ENCODE measurements at regions not wholly inside any gene's neighbourhood (a gene's known extent, or its start where the extent isn't known, plus 50 kb on each side); places are given as distances from the start of the nearest gene placed in this dataset.

- Mint-ChIP-seq H3K9me3 (ENCODE audit: unreplicated experiment) (peaks cover 4% of the 10 kb centered on the region), H3K4me1 (ENCODE audit: low read depth, unreplicated experiment) (peaks cover 52% of the 10 kb centered on the region), H3K27me3 (ENCODE audit: unreplicated experiment) (peaks cover 12% of the 10 kb centered on the region), H3K36me3 (ENCODE audit: unreplicated experiment) (no peaks in the 10 kb centered on the region), H3K27ac (ENCODE audit: unreplicated experiment) (peak overlapping the region; percentile 93), H3K4me3 (ENCODE audit: unreplicated experiment) (no peak overlapping the region)
- TF ChIP-seq, protein P1, sequence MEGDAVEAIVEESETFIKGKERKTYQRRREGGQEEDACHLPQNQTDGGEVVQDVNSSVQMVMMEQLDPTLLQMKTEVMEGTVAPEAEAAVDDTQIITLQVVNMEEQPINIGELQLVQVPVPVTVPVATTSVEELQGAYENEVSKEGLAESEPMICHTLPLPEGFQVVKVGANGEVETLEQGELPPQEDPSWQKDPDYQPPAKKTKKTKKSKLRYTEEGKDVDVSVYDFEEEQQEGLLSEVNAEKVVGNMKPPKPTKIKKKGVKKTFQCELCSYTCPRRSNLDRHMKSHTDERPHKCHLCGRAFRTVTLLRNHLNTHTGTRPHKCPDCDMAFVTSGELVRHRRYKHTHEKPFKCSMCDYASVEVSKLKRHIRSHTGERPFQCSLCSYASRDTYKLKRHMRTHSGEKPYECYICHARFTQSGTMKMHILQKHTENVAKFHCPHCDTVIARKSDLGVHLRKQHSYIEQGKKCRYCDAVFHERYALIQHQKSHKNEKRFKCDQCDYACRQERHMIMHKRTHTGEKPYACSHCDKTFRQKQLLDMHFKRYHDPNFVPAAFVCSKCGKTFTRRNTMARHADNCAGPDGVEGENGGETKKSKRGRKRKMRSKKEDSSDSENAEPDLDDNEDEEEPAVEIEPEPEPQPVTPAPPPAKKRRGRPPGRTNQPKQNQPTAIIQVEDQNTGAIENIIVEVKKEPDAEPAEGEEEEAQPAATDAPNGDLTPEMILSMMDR (IDR thresholded peaks at IDR 0.05; ENCODE audit: partially characterized antibody, unreplicated experiment), result no peak
- no peak for DNase-seq
Observed at GRCh38 chr7:25887266-25887665, 264.7 kb upstream of the NFE2L3 start.

DNA sequence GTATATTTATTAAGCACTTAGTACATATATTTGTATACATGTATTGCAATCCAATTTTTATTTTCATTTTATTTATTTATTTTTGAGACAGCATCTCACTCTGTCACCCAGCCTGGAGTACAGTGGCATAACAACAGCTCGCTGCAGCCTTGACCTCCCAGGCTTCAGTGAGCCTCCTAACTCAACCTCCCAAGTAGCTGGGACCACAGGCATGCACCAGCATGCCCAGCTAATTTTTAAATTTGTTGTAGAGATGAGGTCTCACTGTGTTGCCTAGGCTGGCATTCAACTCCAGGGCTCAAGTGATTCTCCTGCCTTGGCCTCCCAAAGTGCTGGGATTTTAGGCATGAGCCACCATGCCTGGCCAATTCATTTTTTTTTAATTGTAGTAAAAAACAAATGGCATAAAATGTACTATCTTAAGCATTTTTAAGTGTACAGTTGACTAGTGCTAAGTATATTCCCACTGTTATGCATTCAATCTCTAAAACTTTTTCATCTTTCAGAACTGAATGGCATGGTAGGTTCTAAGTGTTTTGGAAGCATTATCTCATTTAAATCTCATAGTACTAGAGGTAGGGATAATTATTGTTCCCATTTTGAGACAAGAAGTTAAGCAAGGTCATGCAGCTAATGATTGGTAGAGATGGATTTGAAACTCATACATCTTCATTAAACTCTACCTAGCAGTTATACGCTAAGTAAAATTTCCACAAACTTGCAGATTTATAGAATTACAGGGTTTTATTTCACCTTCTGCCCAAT, 264.0 kb upstream of the NFE2L3 start:
- peaks cover 53% of the 10 kb centered on the region for H3K4me1 Mint-ChIP-seq (ENCODE audit: low read depth, unreplicated experiment)
- TF ChIP-seq, protein P1 (IDR thresholded peaks at IDR 0.05; ENCODE audit: partially characterized antibody, unreplicated experiment), result no peak
- peak overlapping the region; percentile 93 for H3K27ac Mint-ChIP-seq (ENCODE audit: unreplicated experiment)
- H3K36me3 Mint-ChIP-seq (ENCODE audit: unreplicated experiment), result no peaks in the 10 kb centered on the region
- H3K9me3 Mint-ChIP-seq (ENCODE audit: unreplicated experiment), result peaks cover 4% of the 10 kb centered on the region
- H3K27me3 Mint-ChIP-seq (ENCODE audit: unreplicated experiment), result peaks cover 12% of the 10 kb centered on the region
- DNase-seq, result no peak
- H3K4me3 Mint-ChIP-seq (ENCODE audit: unreplicated experiment), result no peak overlapping the region

GRCh38 chr7:25889765-25890164, 262.2 kb upstream of the NFE2L3 start:
- Mint-ChIP-seq H3K9me3 (ENCODE audit: unreplicated experiment) (peaks cover 4% of the 10 kb centered on the region), H3K27me3 (ENCODE audit: unreplicated experiment) (peaks cover 12% of the 10 kb centered on the region), H3K27ac (ENCODE audit: unreplicated experiment) (no peak overlapping the region), H3K4me3 (ENCODE audit: unreplicated experiment) (no peak overlapping the region), H3K36me3 (ENCODE audit: unreplicated experiment) (no peaks in the 10 kb centered on the region), H3K4me1 (ENCODE audit: low read depth, unreplicated experiment) (peaks cover 47% of the 10 kb centered on the region)
- no peak for DNase-seq
- TF ChIP-seq, protein P1 (IDR thresholded peaks at IDR 0.05; ENCODE audit: partially characterized antibody, unreplicated experiment), result no peak

- no peak for DNase-seq
- no peak overlapping the region for H3K4me3 Mint-ChIP-seq (ENCODE audit: unreplicated experiment)
- H3K36me3 Mint-ChIP-seq (ENCODE audit: unreplicated experiment), result no peaks in the 10 kb centered on the region
- peaks cover 5% of the 10 kb centered on the region for H3K27me3 Mint-ChIP-seq (ENCODE audit: unreplicated experiment)
- TF ChIP-seq, protein P1 (IDR thresholded peaks at IDR 0.05; ENCODE audit: partially characterized antibody, unreplicated experiment), result no peak
- no peak overlapping the region for H3K27ac Mint-ChIP-seq (ENCODE audit: unreplicated experiment)
- peaks cover 29% of the 10 kb centered on the region for H3K4me1 Mint-ChIP-seq (ENCODE audit: low read depth, unreplicated experiment)
- no peaks in the 10 kb centered on the region for H3K9me3 Mint-ChIP-seq (ENCODE audit: unreplicated experiment)
Observed at GRCh38 chr7:25891591-25891990, 260.4 kb upstream of the NFE2L3 start.

DNA sequence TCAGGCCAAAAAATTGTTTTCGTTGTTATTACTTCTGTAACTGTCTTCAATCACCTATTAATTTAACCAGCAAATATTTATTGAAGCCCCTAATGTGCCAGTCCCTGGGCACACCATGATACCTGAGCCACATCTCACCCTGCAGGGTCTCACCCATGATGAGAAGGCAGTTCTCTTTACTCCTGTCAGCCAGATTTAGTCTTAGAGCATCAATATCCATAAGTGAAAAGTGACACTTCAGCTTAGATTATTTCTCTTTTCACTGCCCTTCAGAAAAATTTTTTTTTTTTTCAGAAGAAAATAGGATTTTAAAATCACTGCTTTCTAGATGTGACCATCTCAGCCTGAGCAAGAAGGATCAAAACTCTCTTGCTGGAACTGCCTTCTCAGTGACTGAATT, 258.6 kb upstream of the NFE2L3 start:
- no peak overlapping the region for H3K4me3 Mint-ChIP-seq (ENCODE audit: unreplicated experiment)
- no peaks in the 10 kb centered on the region for H3K36me3 Mint-ChIP-seq (ENCODE audit: unreplicated experiment)
- no peaks in the 10 kb centered on the region for H3K9me3 Mint-ChIP-seq (ENCODE audit: unreplicated experiment)
- no peak for DNase-seq
- peaks cover 19% of the 10 kb centered on the region for H3K4me1 Mint-ChIP-seq (ENCODE audit: low read depth, unreplicated experiment)
- H3K27me3 Mint-ChIP-seq (ENCODE audit: unreplicated experiment), result peaks cover 5% of the 10 kb centered on the region
- TF ChIP-seq, protein P1 (IDR thresholded peaks at IDR 0.05; ENCODE audit: partially characterized antibody, unreplicated experiment), result no peak
- H3K27ac Mint-ChIP-seq (ENCODE audit: unreplicated experiment), result no peak overlapping the region

Measured in glutamatergic neuron (in vitro differentiated cells).